ENCODE measurements at regions not wholly inside any gene's neighbourhood (a gene's known extent, or its start where the extent isn't known, plus 50 kb on each side); places are given as distances from the start of the nearest gene placed in this dataset.
A peak's percentile ranks its signal among the peaks of the same experiment; 100 is the strongest.

- H3K79me1 ChIP-seq (replicated peaks; ENCODE audit: low read length, poor library complexity, severe bottlenecking), result no peaks in the 10 kb centered on the region
- no peak overlapping the region for H2AK5ac ChIP-seq (ENCODE audit: low read length, severe bottlenecking)
- H2BK5ac ChIP-seq (ENCODE audit: low read depth, low read length, poor library complexity, severe bottlenecking), result no peak overlapping the region
- no peaks in the 10 kb centered on the region for H3K9me3 ChIP-seq (ENCODE audit: control insufficient read depth, low read length)
- H2AFZ ChIP-seq (ENCODE audit: low read depth, low read length), result no peak overlapping the region
- H3K18ac ChIP-seq (ENCODE audit: low read depth in 1 of 2, low read length in 2 of 2), result no peak overlapping the region
- H3K4me2 ChIP-seq (ENCODE audit: low read length, poor library complexity, severe bottlenecking), result no peak overlapping the region
- no peak overlapping the region for H3K27ac ChIP-seq (ENCODE audit: low read length, poor library complexity, severe bottlenecking)
- H3K4me3 ChIP-seq (ENCODE audit: insufficient read depth in 1 of 2, low read depth in 1 of 2, low read length in 2 of 2), result no peak overlapping the region
- H3K4ac ChIP-seq (ENCODE audit: low read depth in 1 of 2, low read length in 2 of 2), result no peak overlapping the region
- H2BK12ac ChIP-seq (ENCODE audit: low read length in 2 of 2), result no peak overlapping the region
- no peaks in the 10 kb centered on the region for H3K27me3 ChIP-seq (ENCODE audit: control insufficient read depth in 1 of 2, insufficient read depth in 1 of 2, low read length in 2 of 2)
- H3K14ac ChIP-seq (ENCODE audit: low read length in 2 of 2), result no peak overlapping the region
- H4K8ac ChIP-seq (ENCODE audit: low read length), result no peak overlapping the region
- H3K23ac ChIP-seq (ENCODE audit: low read length in 2 of 2), result no peak overlapping the region
- no peak overlapping the region for H2BK120ac ChIP-seq (ENCODE audit: low read depth, low read length)
- H3K36me3 ChIP-seq (ENCODE audit: control insufficient read depth in 1 of 2, insufficient read depth in 2 of 2, low read depth in 1 of 2, low read length in 2 of 2), result no peaks in the 10 kb centered on the region
- no peak overlapping the region for H2BK15ac ChIP-seq (ENCODE audit: low read depth, poor library complexity, severe bottlenecking)
- no peak for DNase-seq
- no peak overlapping the region for H3K9ac ChIP-seq (ENCODE audit: low read length)
- H4K91ac ChIP-seq (ENCODE audit: low read length), result no peak overlapping the region
- H3K4me1 ChIP-seq (ENCODE audit: control insufficient read depth, insufficient read depth, low read depth, low read length), result no peaks in the 10 kb centered on the region
Observed at GRCh38 chr13:37997641-37998040, 128.1 kb upstream of the TRPC4 start.

GRCh38 chr13:37995092-37995491, 125.5 kb upstream of the TRPC4 start:
- Histone ChIP-seq H3K79me1 (replicated peaks; ENCODE audit: low read length, poor library complexity, severe bottlenecking) (no peaks in the 10 kb centered on the region), H3K23ac (ENCODE audit: low read length in 2 of 2) (no peak overlapping the region), H3K9me3 (ENCODE audit: control insufficient read depth, low read length) (no peaks in the 10 kb centered on the region), H3K27ac (ENCODE audit: low read length, poor library complexity, severe bottlenecking) (no peak overlapping the region), H2AK5ac (ENCODE audit: low read length, severe bottlenecking) (no peak overlapping the region), H4K91ac (ENCODE audit: low read length) (no peak overlapping the region), H2BK15ac (ENCODE audit: low read depth, poor library complexity, severe bottlenecking) (no peak overlapping the region), H4K8ac (ENCODE audit: low read length) (no peak overlapping the region), H2BK12ac (ENCODE audit: low read length in 2 of 2) (no peak overlapping the region), H3K36me3 (ENCODE audit: control insufficient read depth in 1 of 2, insufficient read depth in 2 of 2, low read depth in 1 of 2, low read length in 2 of 2) (no peaks in the 10 kb centered on the region), H3K4ac (ENCODE audit: low read depth in 1 of 2, low read length in 2 of 2) (no peak overlapping the region), H3K9ac (ENCODE audit: low read length) (no peak overlapping the region), H3K4me1 (ENCODE audit: control insufficient read depth, insufficient read depth, low read depth, low read length) (no peaks in the 10 kb centered on the region), H2BK5ac (ENCODE audit: low read depth, low read length, poor library complexity, severe bottlenecking) (no peak overlapping the region), H3K4me2 (ENCODE audit: low read length, poor library complexity, severe bottlenecking) (no peak overlapping the region), H3K14ac (ENCODE audit: low read length in 2 of 2) (no peak overlapping the region), H2BK120ac (ENCODE audit: low read depth, low read length) (no peak overlapping the region), H2AFZ (ENCODE audit: low read depth, low read length) (no peak overlapping the region), H3K18ac (ENCODE audit: low read depth in 1 of 2, low read length in 2 of 2) (no peak overlapping the region), H3K27me3 (ENCODE audit: control insufficient read depth in 1 of 2, insufficient read depth in 1 of 2, low read length in 2 of 2) (no peaks in the 10 kb centered on the region), H3K4me3 (ENCODE audit: insufficient read depth in 1 of 2, low read depth in 1 of 2, low read length in 2 of 2) (no peak overlapping the region)
- DNase-seq, result peak; percentile 54
- WGBS, result 0% methylated on average over 1 of the region's 1 CpG

GRCh38 chr13:37986811-37987210, 117.2 kb upstream of the TRPC4 start:
- no peak for DNase-seq
- Histone ChIP-seq H2BK15ac (ENCODE audit: low read depth, poor library complexity, severe bottlenecking) (no peak overlapping the region), H3K4me3 (ENCODE audit: insufficient read depth in 1 of 2, low read depth in 1 of 2, low read length in 2 of 2) (no peak overlapping the region), H2BK120ac (ENCODE audit: low read depth, low read length) (no peak overlapping the region), H3K23ac (ENCODE audit: low read length in 2 of 2) (no peak overlapping the region), H3K27ac (ENCODE audit: low read length, poor library complexity, severe bottlenecking) (no peak overlapping the region), H3K27me3 (ENCODE audit: control insufficient read depth in 1 of 2, insufficient read depth in 1 of 2, low read length in 2 of 2) (no peaks in the 10 kb centered on the region), H2AFZ (ENCODE audit: low read depth, low read length) (no peak overlapping the region), H3K9me3 (ENCODE audit: control insufficient read depth, low read length) (no peaks in the 10 kb centered on the region), H2BK12ac (ENCODE audit: low read length in 2 of 2) (no peak overlapping the region), H3K4me2 (ENCODE audit: low read length, poor library complexity, severe bottlenecking) (no peak overlapping the region), H4K91ac (ENCODE audit: low read length) (no peak overlapping the region), H3K4ac (ENCODE audit: low read depth in 1 of 2, low read length in 2 of 2) (no peak overlapping the region), H4K8ac (ENCODE audit: low read length) (no peak overlapping the region), H3K36me3 (ENCODE audit: control insufficient read depth in 1 of 2, insufficient read depth in 2 of 2, low read depth in 1 of 2, low read length in 2 of 2) (no peaks in the 10 kb centered on the region), H2BK5ac (ENCODE audit: low read depth, low read length, poor library complexity, severe bottlenecking) (no peak overlapping the region), H3K18ac (ENCODE audit: low read depth in 1 of 2, low read length in 2 of 2) (no peak overlapping the region), H3K14ac (ENCODE audit: low read length in 2 of 2) (no peak overlapping the region), H3K9ac (ENCODE audit: low read length) (no peak overlapping the region), H2AK5ac (ENCODE audit: low read length, severe bottlenecking) (no peak overlapping the region), H3K4me1 (ENCODE audit: control insufficient read depth, insufficient read depth, low read depth, low read length) (no peaks in the 10 kb centered on the region), H3K79me1 (replicated peaks; ENCODE audit: low read length, poor library complexity, severe bottlenecking) (no peaks in the 10 kb centered on the region)
- 91% methylated on average over 1 of the region's 1 CpG for WGBS

- Histone ChIP-seq H2BK12ac (ENCODE audit: low read length in 2 of 2) (no peak overlapping the region), H3K9ac (ENCODE audit: low read length) (no peak overlapping the region), H2BK120ac (ENCODE audit: low read depth, low read length) (no peak overlapping the region), H2BK15ac (ENCODE audit: low read depth, poor library complexity, severe bottlenecking) (no peak overlapping the region), H4K8ac (ENCODE audit: low read length) (no peak overlapping the region), H4K91ac (ENCODE audit: low read length) (no peak overlapping the region), H2AK5ac (ENCODE audit: low read length, severe bottlenecking) (no peak overlapping the region), H2AFZ (ENCODE audit: low read depth, low read length) (no peak overlapping the region), H3K14ac (ENCODE audit: low read length in 2 of 2) (no peak overlapping the region), H3K79me1 (replicated peaks; ENCODE audit: low read length, poor library complexity, severe bottlenecking) (no peaks in the 10 kb centered on the region), H3K36me3 (ENCODE audit: control insufficient read depth in 1 of 2, insufficient read depth in 2 of 2, low read depth in 1 of 2, low read length in 2 of 2) (no peaks in the 10 kb centered on the region), H3K9me3 (ENCODE audit: control insufficient read depth, low read length) (no peaks in the 10 kb centered on the region), H3K4me2 (ENCODE audit: low read length, poor library complexity, severe bottlenecking) (no peak overlapping the region), H3K27me3 (ENCODE audit: control insufficient read depth in 1 of 2, insufficient read depth in 1 of 2, low read length in 2 of 2) (no peaks in the 10 kb centered on the region), H3K4ac (ENCODE audit: low read depth in 1 of 2, low read length in 2 of 2) (no peak overlapping the region), H2BK5ac (ENCODE audit: low read depth, low read length, poor library complexity, severe bottlenecking) (no peak overlapping the region), H3K4me3 (ENCODE audit: insufficient read depth in 1 of 2, low read depth in 1 of 2, low read length in 2 of 2) (no peak overlapping the region), H3K27ac (ENCODE audit: low read length, poor library complexity, severe bottlenecking) (no peak overlapping the region), H3K23ac (ENCODE audit: low read length in 2 of 2) (no peak overlapping the region), H3K18ac (ENCODE audit: low read depth in 1 of 2, low read length in 2 of 2) (no peak overlapping the region), H3K4me1 (ENCODE audit: control insufficient read depth, insufficient read depth, low read depth, low read length) (no peaks in the 10 kb centered on the region)
- 93% methylated on average over 4 of the region's 5 CpGs for WGBS
- DNase-seq, result no peak
Observed at GRCh38 chr13:37985281-37985680, 115.7 kb upstream of the TRPC4 start.

Data from mesenchymal stem cell (in vitro differentiated cells and primary cell).